ENCODE measurements at regions not wholly inside any gene's neighbourhood (a gene's known extent, or its start where the extent isn't known, plus 50 kb on each side); places are given as distances from the start of the nearest gene placed in this dataset.
"Not testable (repeated sequence)": the region's sequence is repeated elsewhere in the genome, so short reads cannot be mapped to it uniquely, and the experiment has no call there.

DNA sequence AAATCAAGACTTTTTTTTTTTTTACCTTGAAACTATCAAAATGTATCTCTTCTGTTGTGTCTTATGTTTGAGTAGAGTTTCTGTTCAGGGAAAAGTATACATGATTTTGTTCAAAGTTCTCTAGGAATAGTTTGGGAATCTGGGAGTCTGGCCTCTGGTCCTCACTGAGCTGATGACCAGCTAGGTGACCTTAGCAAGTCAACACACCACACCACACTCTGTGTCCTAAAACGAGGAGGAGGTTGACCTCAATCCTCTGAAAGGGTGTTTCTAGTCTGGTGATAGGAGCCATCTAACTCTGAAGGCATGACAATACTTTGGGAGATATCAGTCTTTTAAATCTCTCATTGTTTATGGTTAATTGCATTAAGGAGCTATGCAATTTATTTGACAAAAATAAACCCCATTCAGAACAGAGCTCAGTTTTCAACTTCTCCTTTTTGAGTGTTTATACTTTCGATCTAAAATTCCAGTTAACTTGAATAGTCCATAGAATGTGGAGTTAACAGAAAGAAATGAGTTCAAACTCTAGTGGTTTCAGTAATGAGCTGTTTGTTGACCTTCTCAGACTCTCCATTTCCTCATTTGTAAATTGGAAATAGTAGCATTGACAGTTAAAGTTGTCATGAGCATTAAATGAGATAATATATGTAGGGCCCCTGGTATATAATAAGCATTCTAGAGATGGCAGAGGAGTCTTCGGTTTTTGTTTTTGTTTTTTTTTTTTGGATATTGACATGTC lies 112.2 kb upstream of the LRRN1 start:
- no peak for DNase-seq

DNA sequence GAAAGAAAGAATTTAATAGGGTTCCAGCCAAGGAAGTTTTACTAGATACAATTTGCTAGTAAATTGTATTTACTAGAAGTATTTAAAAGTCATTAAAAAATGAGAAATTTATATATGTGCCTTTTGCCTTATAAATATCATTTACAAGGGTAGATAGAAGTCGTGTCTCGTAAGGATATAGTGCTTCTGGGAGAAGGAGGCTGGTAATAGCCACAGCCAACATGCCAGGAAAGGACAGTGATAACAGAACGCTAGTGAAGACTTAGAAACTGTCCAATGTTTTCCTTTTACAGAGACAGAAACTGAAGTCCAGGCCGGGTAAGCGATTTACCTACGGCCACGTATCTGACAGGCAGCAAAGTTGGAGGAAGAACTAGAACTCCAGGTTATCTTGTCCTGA lies 113.5 kb upstream of the LRRN1 start:
- DNase-seq: no peak

GRCh38 chr3:3683261-3683660 lies 116.0 kb upstream of the LRRN1 start:
- no peak for DNase-seq

DNA sequence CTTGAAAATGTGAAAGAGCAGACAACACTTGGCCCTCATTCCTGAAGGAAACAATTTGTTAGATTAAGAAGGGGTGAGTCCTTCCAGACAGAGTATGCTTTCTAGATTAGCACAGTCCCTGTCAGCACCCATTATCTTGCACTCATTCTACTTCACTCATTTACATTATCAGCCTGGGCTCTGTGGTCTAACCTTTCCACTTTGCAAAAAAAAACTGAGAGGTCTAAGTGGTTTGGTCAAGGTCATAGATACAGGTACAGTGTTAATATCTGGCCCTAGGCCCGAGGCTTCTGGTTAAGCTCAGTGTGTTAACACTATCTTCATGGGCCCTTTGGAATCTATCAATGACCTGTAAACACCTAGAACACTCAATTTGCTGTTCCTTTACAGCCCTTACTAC lies 123.4 kb upstream of the LRRN1 start:
- no peak for DNase-seq

GRCh38 chr3:3675186-3675585 lies 124.0 kb upstream of the LRRN1 start:
- DNase-seq: no peak

DNA sequence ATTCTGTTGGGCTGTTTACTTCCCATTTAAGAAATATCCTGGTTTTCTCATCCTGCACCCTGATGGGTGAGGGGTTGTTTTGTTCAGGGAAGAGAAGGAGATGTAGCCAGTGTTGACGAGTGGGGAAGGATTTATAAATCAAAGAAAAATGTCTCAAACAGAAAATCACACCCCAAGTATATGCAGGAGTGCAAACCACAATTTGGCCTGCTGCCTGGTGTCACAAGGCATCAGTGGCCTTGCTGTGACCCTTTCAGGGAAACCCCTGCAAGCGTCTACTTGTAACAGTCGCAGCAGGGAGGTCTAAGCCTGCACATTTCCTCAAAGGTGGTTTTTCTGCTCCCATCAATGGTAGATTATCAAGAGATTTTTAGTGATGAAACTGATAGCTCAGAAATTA lies 132.6 kb upstream of the LRRN1 start:
- DNase-seq: no peak

GRCh38 chr3:3665961-3666640 lies 133.1 kb upstream of the LRRN1 start:
- DNase-seq: no peak

- no peak for DNase-seq
These were observed 133.7 kb upstream of the LRRN1 start for GRCh38 chr3:3665546-3665945.

GRCh38 chr3:3664935-3665334 lies 134.3 kb upstream of the LRRN1 start:
- no peak for DNase-seq

DNA sequence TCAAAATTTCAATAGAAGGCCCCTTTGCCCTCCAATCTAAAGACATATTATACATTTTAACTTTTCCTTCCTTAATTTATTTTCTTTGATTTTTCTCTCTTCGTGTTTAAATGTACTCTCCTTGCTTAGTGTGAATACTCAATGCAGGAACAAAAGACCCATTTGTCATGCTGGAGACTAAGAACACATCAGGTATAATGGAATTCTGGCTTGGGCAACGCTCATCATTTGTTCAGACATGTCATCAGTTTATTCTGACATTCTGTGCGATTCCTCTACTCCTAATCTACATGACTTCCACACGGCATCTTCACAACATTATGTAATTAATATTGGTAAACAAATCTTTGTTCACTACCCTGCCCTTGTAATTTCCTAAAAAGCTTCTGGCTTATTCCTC lies 136.6 kb upstream of the LRRN1 start:
- no peak for DNase-seq

GRCh38 chr3:3654916-3655315 lies 144.3 kb upstream of the LRRN1 start:
- DNase-seq: no peak

DNA sequence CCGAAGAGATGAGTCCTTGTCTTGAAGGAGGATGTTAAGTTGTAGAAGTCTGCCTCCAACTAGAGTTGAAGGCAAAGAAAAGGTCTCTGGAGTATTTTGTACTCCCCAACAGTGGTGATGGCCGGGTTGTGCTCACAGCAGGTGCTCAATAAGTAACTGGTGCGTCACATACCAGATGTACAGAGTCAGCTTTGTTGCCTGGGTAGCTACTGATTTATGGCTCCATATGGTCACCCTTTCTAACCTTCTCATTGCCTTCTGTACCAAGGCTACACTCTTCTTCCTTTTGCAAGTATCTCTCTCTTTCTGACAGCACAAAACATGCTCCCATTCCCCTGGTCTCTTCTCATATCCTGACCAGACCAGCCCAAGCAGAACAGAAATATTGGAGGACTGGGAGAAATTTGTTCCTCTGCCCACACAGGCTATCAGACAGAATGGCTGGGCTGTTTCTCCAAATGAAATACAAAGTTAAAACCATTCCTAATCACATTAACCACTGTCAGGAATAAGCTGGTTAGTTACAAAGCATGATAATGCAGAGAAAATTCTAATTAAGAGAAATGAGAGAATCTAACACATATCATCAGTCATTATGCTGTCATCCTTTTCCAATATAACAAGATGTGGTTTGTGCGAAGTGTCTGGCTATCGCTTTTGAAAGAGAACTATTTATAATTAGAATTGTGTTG lies 150.1 kb upstream of the LRRN1 start:
- no peak for DNase-seq

- no peak for DNase-seq
These were observed 152.3 kb upstream of the LRRN1 start for GRCh38 chr3:3646934-3647333.

- DNase-seq: not testable (repeated sequence)
These were observed 153.0 kb upstream of the LRRN1 start for GRCh38 chr3:3646103-3646844.

DNA sequence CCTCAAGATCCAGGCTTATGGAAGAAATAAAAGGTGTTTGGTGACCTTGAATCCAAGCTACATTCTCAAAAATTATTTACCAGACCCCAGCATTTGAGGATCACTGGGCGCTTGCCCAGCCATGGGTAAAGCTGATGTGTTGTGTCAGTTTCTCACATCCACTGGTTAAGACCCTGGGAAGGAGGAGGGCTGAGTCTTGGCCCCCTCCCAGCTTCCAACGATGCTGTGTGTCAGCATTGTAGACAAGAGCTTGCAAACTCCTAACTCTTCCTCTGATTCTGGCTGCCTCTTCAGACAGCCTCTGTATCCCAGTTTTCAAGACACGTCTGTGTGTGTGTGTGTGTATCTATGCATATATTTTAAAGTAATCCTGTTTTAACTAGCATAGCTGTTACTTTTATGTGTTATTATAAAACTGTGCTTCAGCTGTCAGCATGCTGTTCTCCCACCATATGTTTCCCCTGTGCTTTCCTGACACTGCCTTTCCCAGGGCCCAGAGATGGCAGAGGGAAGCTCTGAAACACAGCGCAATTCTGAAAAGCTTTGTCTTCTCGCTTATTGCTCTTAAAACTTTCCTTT lies 157.3 kb upstream of the LRRN1 start:
- no peak for DNase-seq

GRCh38 chr3:3639078-3639477 lies 160.2 kb upstream of the LRRN1 start:
- DNase-seq: no peak

DNA sequence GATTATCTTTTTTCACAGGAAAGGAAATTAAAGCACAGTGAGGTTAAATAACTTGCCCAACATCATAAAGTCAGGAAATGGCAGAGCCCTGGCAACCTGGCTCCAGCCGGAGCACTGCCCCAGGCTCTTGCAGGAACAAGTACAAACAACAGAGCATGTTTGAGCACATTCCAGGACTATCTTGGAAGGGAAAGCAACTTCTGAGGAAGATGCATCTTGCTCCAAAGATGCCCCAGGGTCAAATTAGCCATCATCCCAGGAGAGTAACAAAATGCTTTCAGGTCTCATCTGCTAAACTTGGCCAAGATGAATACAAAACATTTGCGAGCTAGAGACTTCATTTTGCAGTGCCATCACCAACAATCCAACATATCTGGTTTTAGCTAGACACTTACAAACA lies 162.4 kb upstream of the LRRN1 start:
- no peak for DNase-seq

GRCh38 chr3:3635109-3635508 lies 164.1 kb upstream of the LRRN1 start:
- DNase-seq: no peak

DNA sequence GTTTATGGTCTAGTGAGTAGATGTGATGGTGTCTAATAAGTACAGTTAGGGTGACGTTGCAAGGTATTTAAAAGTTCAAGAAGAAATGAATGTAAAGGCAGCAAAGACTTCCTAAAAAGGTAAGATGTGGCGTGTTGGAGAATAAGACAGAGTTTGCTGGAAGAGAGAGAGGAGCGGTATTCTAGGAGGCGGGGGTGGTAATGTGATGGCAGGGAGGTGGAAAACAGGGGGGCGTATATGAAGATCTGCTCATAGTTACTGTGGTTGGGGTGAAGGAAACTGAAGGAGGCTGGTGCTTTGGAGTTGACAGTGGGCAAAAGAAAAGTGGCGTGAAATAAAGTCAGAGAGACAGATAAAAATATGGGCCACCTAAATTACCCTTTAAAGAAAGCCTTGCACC lies 164.9 kb upstream of the LRRN1 start:
- DNase-seq: no peak

GRCh38 chr3:3633761-3634160 lies 165.5 kb upstream of the LRRN1 start:
- DNase-seq: no peak

GRCh38 chr3:3632449-3632848 lies 166.8 kb upstream of the LRRN1 start:
- DNase-seq: no peak

GRCh38 chr3:3631114-3631513 lies 168.1 kb upstream of the LRRN1 start:
- no peak for DNase-seq

- no peak for DNase-seq
These were observed 169.3 kb upstream of the LRRN1 start for GRCh38 chr3:3629911-3630310.

All from NCI-H510A (cell line).